ENCODE measurements at regions not wholly inside any gene's neighbourhood (a gene's known extent, or its start where the extent isn't known, plus 50 kb on each side); places are given as distances from the start of the nearest gene placed in this dataset.

DNA sequence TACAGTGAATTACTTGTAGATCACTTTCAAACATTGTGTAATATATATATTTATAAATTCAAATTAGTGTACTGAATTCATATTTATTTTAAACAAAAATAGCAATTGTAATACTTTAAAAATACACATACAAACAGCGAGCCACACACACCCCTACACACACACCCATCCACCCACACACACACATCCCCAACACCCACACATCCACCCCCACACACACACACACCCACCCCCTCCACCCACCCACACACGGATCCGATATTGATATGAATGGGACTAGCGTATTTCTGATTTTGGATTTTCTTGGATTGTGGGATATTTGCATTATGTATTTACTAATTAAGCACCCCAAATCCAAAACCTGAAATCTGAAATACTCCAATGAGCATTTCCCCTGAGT lies 451.2 kb downstream of the PCDH7 start:
- TF ChIP-seq TCF12 (IDR thresholded peaks at IDR 0.05; ENCODE audit: low read depth) (no peak), NFIC (IDR thresholded peaks at IDR 0.05) (no peak), TEAD4 (IDR thresholded peaks at IDR 0.05) (no peak), RAD21 (IDR thresholded peaks at IDR 0.05; ENCODE audit: low read depth) (no peak), CEBPB (IDR thresholded peaks at IDR 0.05) (no peak), ZBTB7A (IDR thresholded peaks at IDR 0.05; ENCODE audit: low read depth) (no peak), CREB1 (IDR thresholded peaks at IDR 0.05; ENCODE audit: low read depth) (no peak), FOXM1 (IDR thresholded peaks at IDR 0.05; ENCODE audit: borderline replicate concordance, low read depth) (no peak)
- TF ChIP-seq, protein P1, sequence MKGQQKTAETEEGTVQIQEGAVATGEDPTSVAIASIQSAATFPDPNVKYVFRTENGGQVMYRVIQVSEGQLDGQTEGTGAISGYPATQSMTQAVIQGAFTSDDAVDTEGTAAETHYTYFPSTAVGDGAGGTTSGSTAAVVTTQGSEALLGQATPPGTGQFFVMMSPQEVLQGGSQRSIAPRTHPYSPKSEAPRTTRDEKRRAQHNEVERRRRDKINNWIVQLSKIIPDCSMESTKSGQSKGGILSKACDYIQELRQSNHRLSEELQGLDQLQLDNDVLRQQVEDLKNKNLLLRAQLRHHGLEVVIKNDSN (IDR thresholded peaks at IDR 0.05) = no peak

DNA sequence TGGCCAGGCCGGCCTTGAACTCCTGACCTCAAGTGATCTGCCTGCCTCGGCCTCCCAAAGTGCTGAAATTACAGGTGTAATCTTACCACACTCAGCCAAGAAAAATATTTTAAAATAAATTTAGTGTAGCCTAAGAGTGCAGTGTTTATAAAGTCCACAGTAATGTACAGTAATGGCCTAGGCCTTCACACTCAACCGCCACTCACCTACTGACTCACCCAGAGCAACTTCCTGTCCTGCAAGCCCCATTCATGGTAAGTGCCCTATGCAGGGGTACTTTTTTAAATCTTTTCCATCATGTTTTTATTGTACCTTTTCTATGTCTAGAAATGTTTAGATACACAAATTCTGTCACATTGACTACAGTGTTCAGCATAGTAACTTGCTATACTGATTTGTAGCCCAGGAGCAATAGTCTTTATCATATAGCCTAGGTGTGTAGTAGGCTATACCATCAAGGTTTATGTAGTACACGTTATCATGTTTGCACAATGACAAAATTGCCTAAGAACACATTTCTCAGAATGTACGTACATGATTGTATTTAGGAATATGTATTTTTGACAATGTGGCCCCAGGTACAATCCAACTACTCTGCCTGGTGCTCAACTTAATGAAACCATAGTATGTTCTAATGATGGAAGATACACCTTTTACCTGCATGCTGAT lies 455.2 kb downstream of the PCDH7 start:
- no peak for TF ChIP-seq FOXM1 (IDR thresholded peaks at IDR 0.05; ENCODE audit: borderline replicate concordance, low read depth)
- TF ChIP-seq TCF12 (IDR thresholded peaks at IDR 0.05; ENCODE audit: low read depth) = no peak
- no peak for TF ChIP-seq YY1 (IDR thresholded peaks at IDR 0.05; ENCODE audit: low read depth)
- TF ChIP-seq, protein P2, sequence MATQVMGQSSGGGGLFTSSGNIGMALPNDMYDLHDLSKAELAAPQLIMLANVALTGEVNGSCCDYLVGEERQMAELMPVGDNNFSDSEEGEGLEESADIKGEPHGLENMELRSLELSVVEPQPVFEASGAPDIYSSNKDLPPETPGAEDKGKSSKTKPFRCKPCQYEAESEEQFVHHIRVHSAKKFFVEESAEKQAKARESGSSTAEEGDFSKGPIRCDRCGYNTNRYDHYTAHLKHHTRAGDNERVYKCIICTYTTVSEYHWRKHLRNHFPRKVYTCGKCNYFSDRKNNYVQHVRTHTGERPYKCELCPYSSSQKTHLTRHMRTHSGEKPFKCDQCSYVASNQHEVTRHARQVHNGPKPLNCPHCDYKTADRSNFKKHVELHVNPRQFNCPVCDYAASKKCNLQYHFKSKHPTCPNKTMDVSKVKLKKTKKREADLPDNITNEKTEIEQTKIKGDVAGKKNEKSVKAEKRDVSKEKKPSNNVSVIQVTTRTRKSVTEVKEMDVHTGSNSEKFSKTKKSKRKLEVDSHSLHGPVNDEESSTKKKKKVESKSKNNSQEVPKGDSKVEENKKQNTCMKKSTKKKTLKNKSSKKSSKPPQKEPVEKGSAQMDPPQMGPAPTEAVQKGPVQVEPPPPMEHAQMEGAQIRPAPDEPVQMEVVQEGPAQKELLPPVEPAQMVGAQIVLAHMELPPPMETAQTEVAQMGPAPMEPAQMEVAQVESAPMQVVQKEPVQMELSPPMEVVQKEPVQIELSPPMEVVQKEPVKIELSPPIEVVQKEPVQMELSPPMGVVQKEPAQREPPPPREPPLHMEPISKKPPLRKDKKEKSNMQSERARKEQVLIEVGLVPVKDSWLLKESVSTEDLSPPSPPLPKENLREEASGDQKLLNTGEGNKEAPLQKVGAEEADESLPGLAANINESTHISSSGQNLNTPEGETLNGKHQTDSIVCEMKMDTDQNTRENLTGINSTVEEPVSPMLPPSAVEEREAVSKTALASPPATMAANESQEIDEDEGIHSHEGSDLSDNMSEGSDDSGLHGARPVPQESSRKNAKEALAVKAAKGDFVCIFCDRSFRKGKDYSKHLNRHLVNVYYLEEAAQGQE (IDR thresholded peaks at IDR 0.05; ENCODE audit: low read depth) = no peak
- TF ChIP-seq TEAD4 (IDR thresholded peaks at IDR 0.05) = no peak
- no peak for TF ChIP-seq RAD21 (IDR thresholded peaks at IDR 0.05; ENCODE audit: low read depth)
- no peak for TF ChIP-seq NFIC (IDR thresholded peaks at IDR 0.05)
- TF ChIP-seq CEBPB (IDR thresholded peaks at IDR 0.05) = no peak
- no peak for TF ChIP-seq ZBTB7A (IDR thresholded peaks at IDR 0.05; ENCODE audit: low read depth)
- TF ChIP-seq EGR1 (IDR thresholded peaks at IDR 0.05) = no peak
- no peak for TF ChIP-seq EP300 (IDR thresholded peaks at IDR 0.05; ENCODE audit: borderline replicate concordance)

DNA sequence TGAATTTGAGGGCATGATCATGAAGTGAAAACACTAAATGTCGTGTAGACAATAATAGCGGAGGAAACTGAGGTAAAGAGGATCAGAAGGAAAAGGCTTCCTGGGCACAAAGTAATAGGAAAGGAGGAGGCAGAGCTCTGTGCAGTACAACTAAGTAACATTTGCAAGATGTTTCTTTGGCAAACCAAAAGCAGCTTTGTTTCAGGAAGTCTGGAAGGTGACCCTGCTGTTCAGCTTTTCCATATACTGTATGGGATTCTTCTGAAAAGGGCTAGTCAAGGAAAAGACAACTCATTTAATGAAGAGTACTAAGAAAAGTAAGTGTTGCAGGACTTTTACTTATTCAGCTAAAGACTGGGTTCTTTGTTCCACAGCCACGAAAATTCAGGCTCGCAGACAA lies 463.1 kb downstream of the PCDH7 start:
- no peak for TF ChIP-seq YY1 (IDR thresholded peaks at IDR 0.05; ENCODE audit: low read depth)
- no peak for TF ChIP-seq CREB1 (IDR thresholded peaks at IDR 0.05; ENCODE audit: low read depth)
- TF ChIP-seq EP300 (IDR thresholded peaks at IDR 0.05; ENCODE audit: borderline replicate concordance) = no peak
- TF ChIP-seq, protein P1 (IDR thresholded peaks at IDR 0.05) = no peak
- no peak for TF ChIP-seq TCF12 (IDR thresholded peaks at IDR 0.05; ENCODE audit: low read depth)
- no peak for TF ChIP-seq RAD21 (IDR thresholded peaks at IDR 0.05; ENCODE audit: low read depth)
- TF ChIP-seq ZBTB7A (IDR thresholded peaks at IDR 0.05; ENCODE audit: low read depth) = no peak
- TF ChIP-seq, protein P3, sequence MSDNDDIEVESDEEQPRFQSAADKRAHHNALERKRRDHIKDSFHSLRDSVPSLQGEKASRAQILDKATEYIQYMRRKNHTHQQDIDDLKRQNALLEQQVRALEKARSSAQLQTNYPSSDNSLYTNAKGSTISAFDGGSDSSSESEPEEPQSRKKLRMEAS (IDR thresholded peaks at IDR 0.05) = no peak
- TF ChIP-seq FOXM1 (IDR thresholded peaks at IDR 0.05; ENCODE audit: borderline replicate concordance, low read depth) = no peak
- no peak for TF ChIP-seq TEAD4 (IDR thresholded peaks at IDR 0.05)
- no peak for TF ChIP-seq CEBPB (IDR thresholded peaks at IDR 0.05)
- TF ChIP-seq TAF1 (IDR thresholded peaks at IDR 0.05; ENCODE audit: low read depth) = no peak
- TF ChIP-seq, protein P2 (IDR thresholded peaks at IDR 0.05; ENCODE audit: low read depth) = no peak
- no peak for TF ChIP-seq EGR1 (IDR thresholded peaks at IDR 0.05)
- no peak for TF ChIP-seq NFIC (IDR thresholded peaks at IDR 0.05)

DNA sequence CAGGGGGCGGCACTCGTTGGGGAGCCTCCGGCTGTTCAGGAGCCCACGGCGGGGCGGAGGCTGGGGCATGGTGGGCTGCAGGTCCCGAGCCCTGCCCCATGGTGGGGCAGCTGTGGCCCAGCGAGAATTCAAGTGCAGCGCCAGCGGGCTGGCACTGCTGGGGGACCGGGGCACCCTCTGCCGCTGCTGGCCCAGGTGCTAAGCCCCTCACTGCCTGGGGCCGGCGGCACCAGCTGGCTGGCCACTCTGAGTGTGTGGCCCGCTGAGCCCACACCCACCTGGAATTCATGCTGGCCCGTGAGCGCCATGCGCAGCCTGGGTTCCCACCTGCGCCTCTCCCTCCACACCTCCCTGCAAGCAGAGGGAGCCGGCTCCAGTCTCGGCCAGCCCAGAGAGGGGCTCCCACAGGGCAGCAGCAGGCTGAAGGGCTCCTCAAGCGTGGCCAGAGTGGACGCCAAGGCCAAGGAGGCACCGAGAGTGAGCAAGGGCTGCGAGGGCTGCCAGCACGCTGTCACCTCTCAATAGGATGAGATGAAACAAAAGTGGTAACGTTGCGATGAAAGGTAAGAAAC lies 464.9 kb downstream of the PCDH7 start:
- TF ChIP-seq, protein P1 (IDR thresholded peaks at IDR 0.05) = no peak
- no peak for TF ChIP-seq TCF12 (IDR thresholded peaks at IDR 0.05; ENCODE audit: low read depth)
- no peak for TF ChIP-seq TAF1 (IDR thresholded peaks at IDR 0.05; ENCODE audit: low read depth)
- no peak for TF ChIP-seq YY1 (IDR thresholded peaks at IDR 0.05; ENCODE audit: low read depth)
- no peak for TF ChIP-seq RAD21 (IDR thresholded peaks at IDR 0.05; ENCODE audit: low read depth)
- TF ChIP-seq FOXM1 (IDR thresholded peaks at IDR 0.05; ENCODE audit: borderline replicate concordance, low read depth) = no peak
- no peak for TF ChIP-seq ZBTB7A (IDR thresholded peaks at IDR 0.05; ENCODE audit: low read depth)
- no peak for TF ChIP-seq CREB1 (IDR thresholded peaks at IDR 0.05; ENCODE audit: low read depth)
- TF ChIP-seq, protein P3 (IDR thresholded peaks at IDR 0.05) = no peak
- no peak for TF ChIP-seq TEAD4 (IDR thresholded peaks at IDR 0.05)
- no peak for TF ChIP-seq NFIC (IDR thresholded peaks at IDR 0.05)
- no peak for TF ChIP-seq EGR1 (IDR thresholded peaks at IDR 0.05)
- TF ChIP-seq, protein P2 (IDR thresholded peaks at IDR 0.05; ENCODE audit: low read depth) = no peak
